Caco-2 (cell line): ENCODE measurements at regions not wholly inside any gene's neighbourhood (a gene's known extent, or its start where the extent isn't known, plus 50 kb on each side); places are given as distances from the start of the nearest gene placed in this dataset.

Experiments
- BruUV-seq: library from RNA; stranded (reverse); fragments of 400-500 nt; replicated peaks from 2 replicates; lab custom pipeline; 2021; lab: Mats Ljungman, UMichigan
- CTCF ChIA-PET: fragments of 300-600 bp; sonication (Branson Sonifier 250); formaldehyde crosslinking; loops from one replicate; lab custom pipeline; 2022; ENCODE audit warnings: antibody characterized with exemption; lab: Charles Lee
- POLR2A ChIA-PET: fragments of 300-600 bp; sonication (Branson Sonifier 250); formaldehyde crosslinking; loops from one replicate; lab custom pipeline; 2022; ENCODE audit warnings: antibody characterized with exemption; lab: Charles Lee
- DNase-seq, 2 experiments: peaks; one replicate each; pipeline versions ENCODE4 v3.0.0 to v3.0.0-alpha.2; 2020 to 2022
- H3K27me3 ChIP-seq: replicated peaks from 2 replicates; pipeline ENCODE4 v1.6.0; 2011; ENCODE audit warnings: low read length; ENCODE audit not compliant: control insufficient read depth, insufficient read depth
- H3K36me3 ChIP-seq: 2 replicates; pipeline ENCODE4 v1.5.1; 2011; ENCODE audit warnings: low read length; ENCODE audit not compliant: control insufficient read depth, insufficient read depth
- H3K4me1 ChIP-seq: fragments of 250-450 bp; sonication (Bioruptor Pico); 2 replicates; pipeline ENCODE4 v1.5.1; 2020; ENCODE audit warnings: mild to moderate bottlenecking
- H3K4me3 ChIP-seq: 2 replicates; pipeline ENCODE4 v1.5.1; 2011; ENCODE audit warnings: low read depth, mild to moderate bottlenecking, control low read depth, low read length
- H3K9me3 ChIP-seq: fragments of 250-450 bp; sonication (Bioruptor Pico); 2 replicates; pipeline ENCODE4 v1.5.1; 2020; ENCODE audit warnings: mild to moderate bottlenecking, moderate library complexity
- H3K27ac Mint-ChIP-seq: one replicate; pipeline ENCODE4 v1.8.0; 2022; ENCODE audit warnings: mixed read lengths; ENCODE audit not compliant: unreplicated experiment
- H3K27me3 Mint-ChIP-seq: one replicate; pipeline ENCODE4 v1.8.0; 2022; ENCODE audit warnings: mixed read lengths; ENCODE audit not compliant: insufficient read depth, unreplicated experiment
- H3K36me3 Mint-ChIP-seq: one replicate; pipeline ENCODE4 v1.8.0; 2022; ENCODE audit warnings: mild to moderate bottlenecking, mixed read lengths; ENCODE audit not compliant: insufficient read depth, unreplicated experiment
- H3K4me1 Mint-ChIP-seq: one replicate; pipeline ENCODE4 v1.8.0; 2022; ENCODE audit warnings: low read depth, mixed read lengths; ENCODE audit not compliant: unreplicated experiment
- H3K4me3 Mint-ChIP-seq: one replicate; pipeline ENCODE4 v1.8.0; 2022; ENCODE audit warnings: mild to moderate bottlenecking, moderate library complexity, mixed read lengths; ENCODE audit not compliant: unreplicated experiment
- H3K9me3 Mint-ChIP-seq: one replicate; pipeline ENCODE4 v1.8.0; 2022; ENCODE audit warnings: mixed read lengths; ENCODE audit not compliant: unreplicated experiment
- CTCF ChIP-seq, 2 experiments: fragments of 200-600 bp in 1 of 2; IDR thresholded peaks; 1 replicate in 1 of 2; 2 replicates in 1 of 2; pipeline versions ENCODE4 v1.5.1 to v1.8.0; 2011 to 2022; ENCODE audit warnings: antibody characterized with exemption in 1 of 2, control low read depth in 1 of 2, inconsistent platforms in 1 of 2, low read depth in 1 of 2, low read length in 1 of 2, mild to moderate bottlenecking in 1 of 2, moderate library complexity in 1 of 2; ENCODE audit not compliant: insufficient read depth in 1 of 2, severe bottlenecking in 1 of 2, unreplicated experiment in 1 of 2
- intact Hi-C: fragments of 100-400 bp; cut with micrococcal nuclease; formaldehyde crosslinking; loops from one replicate; pipeline ENCODE4 v1.10.0; 2022; ENCODE audit not compliant: unreplicated experiment

GRCh38 chr4:38343608-38344007 lies 320.4 kb upstream of the KLF3 start:
- peaks cover 7% of the 10 kb centered on the region for H3K9me3 ChIP-seq
- no peaks in the 10 kb centered on the region for H3K36me3 ChIP-seq
- no peak overlapping the region for H3K4me3 ChIP-seq
- TF ChIP-seq CTCF (IDR thresholded peaks at IDR 0.05; ENCODE audit: insufficient read depth in 1 of 2, low read depth in 1 of 2, low read length in 1 of 2, severe bottlenecking in 1 of 2, unreplicated experiment in 1 of 2) = no peak
- no peaks in the 10 kb centered on the region for H3K4me1 ChIP-seq
- no peaks in the 10 kb centered on the region for H3K27me3 ChIP-seq
- no peak for DNase-seq
- no peak overlapping the region for H3K4me3 Mint-ChIP-seq
- BruUV-seq = no TSS peak
- no peaks in the 10 kb centered on the region for H3K27me3 Mint-ChIP-seq
- H3K27ac Mint-ChIP-seq = no peak overlapping the region
- no peaks in the 10 kb centered on the region for H3K4me1 Mint-ChIP-seq
- ChIA-PET CTCF (no interaction called here), POLR2A (no interaction called here)
- H3K36me3 Mint-ChIP-seq = no peaks in the 10 kb centered on the region
- intact Hi-C loops = no loop called here
- peaks cover 22% of the 10 kb centered on the region for H3K9me3 Mint-ChIP-seq

- BruUV-seq = no TSS peak
- POLR2A ChIA-PET = no interaction called here
Measured at GRCh38 chr4:38344929-38345328, 319.1 kb upstream of the KLF3 start.

GRCh38 chr4:38347251-38347650 lies 316.7 kb upstream of the KLF3 start:
- no peaks in the 10 kb centered on the region for H3K4me1 Mint-ChIP-seq
- peaks cover 11% of the 10 kb centered on the region for H3K9me3 Mint-ChIP-seq
- intact Hi-C loops = no loop called here
- no peak for DNase-seq
- H3K27ac Mint-ChIP-seq = no peak overlapping the region
- no peaks in the 10 kb centered on the region; the same call in 1 of the 2 replicates for H3K27me3 ChIP-seq
- CTCF ChIA-PET = no interaction called here
- POLR2A ChIA-PET = no interaction called here
- H3K27me3 Mint-ChIP-seq = no peaks in the 10 kb centered on the region
- no TSS peak for BruUV-seq
- no peak overlapping the region for H3K4me3 ChIP-seq
- no peaks in the 10 kb centered on the region for H3K36me3 Mint-ChIP-seq
- H3K4me1 ChIP-seq = no peaks in the 10 kb centered on the region
- TF ChIP-seq CTCF (IDR thresholded peaks at IDR 0.05; ENCODE audit: insufficient read depth in 1 of 2, low read depth in 1 of 2, low read length in 1 of 2, severe bottlenecking in 1 of 2, unreplicated experiment in 1 of 2) = no peak
- no peak overlapping the region for H3K4me3 Mint-ChIP-seq
- H3K9me3 ChIP-seq = 0 out of 2 replicates have a peak, but pooled peaks cover 3% of the 10 kb centered on the region
- H3K36me3 ChIP-seq = no peaks in the 10 kb centered on the region

More at GRCh38 chr4:38344929-38345328, 319.1 kb upstream of the KLF3 start:
- Histone ChIP-seq H3K4me3 (no peak overlapping the region), H3K27me3 (no peaks in the 10 kb centered on the region), H3K36me3 (no peaks in the 10 kb centered on the region), H3K9me3 (0 out of 2 replicates have a peak, but pooled peaks cover 3% of the 10 kb centered on the region), H3K4me1 (no peaks in the 10 kb centered on the region)
- Mint-ChIP-seq H3K36me3 (no peaks in the 10 kb centered on the region), H3K4me1 (no peaks in the 10 kb centered on the region), H3K27ac (no peak overlapping the region), H3K27me3 (no peaks in the 10 kb centered on the region), H3K9me3 (peaks cover 11% of the 10 kb centered on the region), H3K4me3 (no peak overlapping the region)
- intact Hi-C loops = no loop called here
- TF ChIP-seq CTCF (IDR thresholded peaks at IDR 0.05; ENCODE audit: insufficient read depth in 1 of 2, low read depth in 1 of 2, low read length in 1 of 2, severe bottlenecking in 1 of 2, unreplicated experiment in 1 of 2) = no peak
- no peak for DNase-seq
- CTCF ChIA-PET = no interaction called here
